HepG2 (cell line): ENCODE measurements at regions not wholly inside any gene's neighbourhood (a gene's known extent, or its start where the extent isn't known, plus 50 kb on each side); places are given as distances from the start of the nearest gene placed in this dataset.

Experiments
- BRCA1 ChIP-seq: sonication (generic); formaldehyde crosslinking; IDR thresholded peaks from 2 replicates; pipeline ENCODE4 v1.4.0; 2020; ENCODE audit warnings: missing genetic modification reagents
- CC2D1A ChIP-seq: sonication (generic); formaldehyde crosslinking; IDR thresholded peaks from 2 replicates; pipeline ENCODE4 v1.8.1; 2023; ENCODE audit warnings: mild to moderate bottlenecking, missing genetic modification reagents
- CTCF ChIP-seq: sonication (generic); formaldehyde crosslinking; IDR thresholded peaks from 2 replicates; pipeline ENCODE4 v1.5.0; 2020; ENCODE audit warnings: mild to moderate bottlenecking, missing genetic modification reagents, moderate library complexity
- FOXK2 ChIP-seq: fragments of 450-650 bp; IDR thresholded peaks from 2 replicates; pipeline ENCODE4 v1.6.1; 2016
- HDAC2 ChIP-seq: sonication (generic); formaldehyde crosslinking; IDR thresholded peaks from 2 replicates; pipeline ENCODE4 v1.4.0; 2020; ENCODE audit warnings: missing genetic modification reagents
- IRF1 ChIP-seq: sonication (generic); formaldehyde crosslinking; IDR thresholded peaks from 2 replicates; pipeline ENCODE4 v1.4.0; 2020; ENCODE audit warnings: low read depth, mild to moderate bottlenecking, missing genetic modification reagents
- ISX ChIP-seq: sonication (generic); formaldehyde crosslinking; conservative IDR thresholded peaks from 2 replicates; pipeline ENCODE4 v1.5.0; 2020; ENCODE audit warnings: missing genetic modification reagents
- JUND ChIP-seq: sonication (generic); formaldehyde crosslinking; IDR thresholded peaks from 2 replicates; pipeline ENCODE4 v1.8.0; 2022; ENCODE audit warnings: mild to moderate bottlenecking, missing genetic modification reagents
- PBX2 ChIP-seq: IDR thresholded peaks from 2 replicates; pipeline ENCODE4 v1.6.1; 2016; ENCODE audit warnings: control low read depth
- PRDM10 ChIP-seq: sonication (generic); formaldehyde crosslinking; IDR thresholded peaks from 2 replicates; pipeline ENCODE4 v1.4.0; 2020; ENCODE audit warnings: low read depth, missing genetic modification reagents
- REL ChIP-seq: sonication (generic); formaldehyde crosslinking; conservative IDR thresholded peaks from 2 replicates; pipeline ENCODE4 v1.8.0; 2022; ENCODE audit warnings: mild to moderate bottlenecking, missing genetic modification reagents, moderate library complexity
- RNF219 ChIP-seq: sonication (generic); formaldehyde crosslinking; IDR thresholded peaks from 2 replicates; pipeline ENCODE4 v1.5.0; 2020; ENCODE audit warnings: mild to moderate bottlenecking, missing genetic modification reagents
- ZBTB4 ChIP-seq: sonication (generic); formaldehyde crosslinking; IDR thresholded peaks from 2 replicates; pipeline ENCODE4 v1.4.0; 2020; ENCODE audit warnings: missing genetic modification reagents, mild to moderate bottlenecking, borderline replicate concordance
- ZNF558 ChIP-seq: sonication (generic); formaldehyde crosslinking; IDR thresholded peaks from 2 replicates; pipeline ENCODE4 v1.9.0; 2022; ENCODE audit warnings: mild to moderate bottlenecking, missing genetic modification reagents, borderline replicate concordance

GRCh38 chr21:27333096-27333495, 366.2 kb upstream of the ADAMTS5 start:
- no peak for TF ChIP-seq REL
- no peak for TF ChIP-seq BRCA1
- no peak for TF ChIP-seq PBX2
- TF ChIP-seq FOXK2, result no peak
- TF ChIP-seq RNF219 (CRISPR knock-in tag), result no peak
- TF ChIP-seq ZBTB4 (CRISPR knock-in tag), result no peak
- TF ChIP-seq ISX (CRISPR knock-in tag), result no peak
- TF ChIP-seq PRDM10, result no peak
- no peak for TF ChIP-seq ZNF558 (CRISPR knock-in tag)
- TF ChIP-seq HDAC2 (CRISPR knock-in tag), result no peak
- no peak for TF ChIP-seq CTCF
- no peak for TF ChIP-seq IRF1
- no peak for TF ChIP-seq JUND (CRISPR knock-in tag)
- no peak for TF ChIP-seq CC2D1A (CRISPR knock-in tag)
